PC-9 (cell line): ENCODE measurements at regions not wholly inside any gene's neighbourhood (a gene's known extent, or its start where the extent isn't known, plus 50 kb on each side); places are given as distances from the start of the nearest gene placed in this dataset.

ENCODE experiments used
- BruUV-seq: library from RNA; stranded (reverse); fragments of 400-500 nt; replicated peaks from 2 replicates; lab custom pipeline; 2021; lab: Mats Ljungman, UMichigan
- CTCF ChIA-PET: fragments of 300-600 bp; sonication (Branson Sonifier 250); formaldehyde crosslinking; loops from one replicate; lab custom pipeline; 2022; ENCODE audit warnings: antibody characterized with exemption; lab: Charles Lee
- POLR2A ChIA-PET: fragments of 300-600 bp; sonication (Branson Sonifier 250); formaldehyde crosslinking; loops from one replicate; lab custom pipeline; 2022; ENCODE audit warnings: antibody characterized with exemption; ENCODE audit not compliant: unreplicated experiment; lab: Charles Lee
- DNase-seq, 2 experiments: peaks; one replicate each; pipeline versions ENCODE4 v3.0.0 to v3.0.0-alpha.2; 2015 to 2022; ENCODE audit warnings: mixed read lengths in 1 of 2
- H2AFZ ChIP-seq: fragments of 200-600 bp; sonication (generic); 2 replicates; pipeline ENCODE4 v1.8.1; 2017; ENCODE audit warnings: antibody characterized with exemption
- H3F3A ChIP-seq: fragments of 200-600 bp; sonication (generic); 2 replicates; pipeline ENCODE4 v1.8.1; 2017; ENCODE audit warnings: antibody characterized with exemption, mild to moderate bottlenecking, low read depth; ENCODE audit not compliant: insufficient read depth
- H3K27ac ChIP-seq: fragments of 200-600 bp; sonication (generic); 2 replicates; pipeline ENCODE4 v1.6.1; 2016; ENCODE audit warnings: mixed run types
- H3K27me3 ChIP-seq: fragments of 200-600 bp; sonication (generic); 2 replicates; pipeline ENCODE4 v1.6.1; 2016; ENCODE audit warnings: low read depth, mixed run types; ENCODE audit not compliant: insufficient read depth
- H3K36me3 ChIP-seq: fragments of 200-600 bp; sonication (generic); 2 replicates; pipeline ENCODE4 v1.6.1; 2016; ENCODE audit warnings: low read depth, mixed run types
- H3K4me1 ChIP-seq: fragments of 200-600 bp; sonication (generic); replicated peaks from 2 replicates; pipeline ENCODE4 v1.6.1; 2016; ENCODE audit warnings: mixed run types; ENCODE audit not compliant: insufficient read depth
- H3K4me2 ChIP-seq: fragments of 200-600 bp; sonication (generic); 2 replicates; pipeline ENCODE4 v1.6.1; 2017; ENCODE audit warnings: mixed run types
- H3K4me3 ChIP-seq: fragments of 200-600 bp; sonication (generic); 2 replicates; pipeline ENCODE4 v1.6.1; 2016; ENCODE audit warnings: mixed run types
- H3K79me2 ChIP-seq: fragments of 200-600 bp; sonication (generic); 2 replicates; pipeline ENCODE4 v1.6.1; 2017; ENCODE audit warnings: low read depth, mixed run types
- H3K9me2 ChIP-seq: fragments of 200-600 bp; sonication (generic); 2 replicates; pipeline ENCODE4 v1.8.1; 2017; ENCODE audit warnings: mild to moderate bottlenecking; ENCODE audit not compliant: insufficient read depth
- H3K9me3 ChIP-seq: fragments of 200-600 bp; sonication (generic); 2 replicates; pipeline ENCODE4 v1.8.1; 2016; ENCODE audit warnings: low read depth; ENCODE audit not compliant: insufficient read depth
- H4K20me1 ChIP-seq: fragments of 200-600 bp; sonication (generic); 2 replicates; pipeline ENCODE4 v1.8.1; 2017; ENCODE audit not compliant: insufficient read depth
- EZH2 ChIP-seq: fragments of 200-600 bp; sonication (generic); IDR thresholded peaks from 2 replicates; pipeline ENCODE4 v1.8.0; 2017; ENCODE audit warnings: antibody characterized with exemption, low read depth
- intact Hi-C: fragments of 100-400 bp; cut with micrococcal nuclease; formaldehyde crosslinking; loops from one replicate; pipeline ENCODE4 v1.10.0; 2022; ENCODE audit not compliant: unreplicated experiment
- TF ChIP-seq, protein P1 (sequence below): fragments of 200-600 bp; sonication (generic); conservative IDR thresholded peaks from 2 replicates; pipeline ENCODE4 v1.6.1; 2017; ENCODE audit warnings: mixed run types, antibody characterized with exemption, mild to moderate bottlenecking, moderate library complexity

DNA sequence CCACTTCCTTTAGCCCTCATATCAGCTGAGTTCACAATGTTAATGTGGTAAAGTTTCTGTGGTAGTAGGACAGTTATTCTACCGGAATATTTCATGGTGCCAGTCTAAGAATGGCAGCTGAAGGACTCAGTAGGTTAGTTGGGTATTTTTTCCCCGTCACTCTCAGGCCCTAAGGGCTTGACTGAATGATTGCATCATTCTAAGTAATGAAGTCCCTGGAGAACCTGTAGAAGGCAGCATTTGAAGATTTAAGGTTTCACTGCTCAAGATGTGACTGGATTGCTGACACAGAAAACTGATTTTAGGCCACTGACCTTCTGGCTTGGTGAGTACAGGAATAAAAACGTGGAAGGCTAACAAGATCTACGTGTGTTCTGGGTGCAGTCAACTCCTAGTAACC is 657.3 kb downstream of the PCDH19 start:
- H3K27ac ChIP-seq = no peak overlapping the region
- no peak overlapping the region for H2AFZ ChIP-seq
- no peaks in the 10 kb centered on the region for H3K36me3 ChIP-seq
- POLR2A ChIA-PET = no interaction called here
- H3K4me3 ChIP-seq = no peak overlapping the region
- H3K9me3 ChIP-seq = no peaks in the 10 kb centered on the region
- H3F3A ChIP-seq = no peaks in the 10 kb centered on the region
- no peak for TF ChIP-seq EZH2
- TF ChIP-seq, protein P1, sequence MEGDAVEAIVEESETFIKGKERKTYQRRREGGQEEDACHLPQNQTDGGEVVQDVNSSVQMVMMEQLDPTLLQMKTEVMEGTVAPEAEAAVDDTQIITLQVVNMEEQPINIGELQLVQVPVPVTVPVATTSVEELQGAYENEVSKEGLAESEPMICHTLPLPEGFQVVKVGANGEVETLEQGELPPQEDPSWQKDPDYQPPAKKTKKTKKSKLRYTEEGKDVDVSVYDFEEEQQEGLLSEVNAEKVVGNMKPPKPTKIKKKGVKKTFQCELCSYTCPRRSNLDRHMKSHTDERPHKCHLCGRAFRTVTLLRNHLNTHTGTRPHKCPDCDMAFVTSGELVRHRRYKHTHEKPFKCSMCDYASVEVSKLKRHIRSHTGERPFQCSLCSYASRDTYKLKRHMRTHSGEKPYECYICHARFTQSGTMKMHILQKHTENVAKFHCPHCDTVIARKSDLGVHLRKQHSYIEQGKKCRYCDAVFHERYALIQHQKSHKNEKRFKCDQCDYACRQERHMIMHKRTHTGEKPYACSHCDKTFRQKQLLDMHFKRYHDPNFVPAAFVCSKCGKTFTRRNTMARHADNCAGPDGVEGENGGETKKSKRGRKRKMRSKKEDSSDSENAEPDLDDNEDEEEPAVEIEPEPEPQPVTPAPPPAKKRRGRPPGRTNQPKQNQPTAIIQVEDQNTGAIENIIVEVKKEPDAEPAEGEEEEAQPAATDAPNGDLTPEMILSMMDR = no peak
- H3K4me1 ChIP-seq = no peaks in the 10 kb centered on the region
- no peaks in the 10 kb centered on the region for H3K9me2 ChIP-seq
- no peaks in the 10 kb centered on the region for H3K27me3 ChIP-seq
- no peak for DNase-seq
- no peak overlapping the region for H3K4me2 ChIP-seq
- no TSS peak for BruUV-seq
- no peaks in the 10 kb centered on the region for H4K20me1 ChIP-seq
- CTCF ChIA-PET = no interaction called here
- no peaks in the 10 kb centered on the region for H3K79me2 ChIP-seq
- intact Hi-C loops = no loop called here

- TF ChIP-seq, protein P1 = no peak
- no peak for TF ChIP-seq EZH2
- Histone ChIP-seq H3K4me1 (no peaks in the 10 kb centered on the region), H3K79me2 (no peaks in the 10 kb centered on the region), H3K4me2 (no peak overlapping the region), H3K9me2 (no peaks in the 10 kb centered on the region), H4K20me1 (no peaks in the 10 kb centered on the region), H2AFZ (no peak overlapping the region), H3K27ac (no peak overlapping the region), H3F3A (no peaks in the 10 kb centered on the region), H3K27me3 (no peaks in the 10 kb centered on the region), H3K36me3 (no peaks in the 10 kb centered on the region), H3K9me3 (no peaks in the 10 kb centered on the region), H3K4me3 (no peak overlapping the region)
- ChIA-PET CTCF (no interaction called here), POLR2A (no interaction called here)
- no peak for DNase-seq
- intact Hi-C loops = no loop called here
- no TSS peak for BruUV-seq
These were observed 659.4 kb downstream of the PCDH19 start for GRCh38 chrX:99750721-99751120.

- H3K4me3 ChIP-seq = no peak overlapping the region
- no peaks in the 10 kb centered on the region for H3K4me1 ChIP-seq
- DNase-seq = no peak
- H3K27me3 ChIP-seq = no peaks in the 10 kb centered on the region
- TF ChIP-seq EZH2 = no peak
- TF ChIP-seq, protein P1 = no peak
- H3K4me2 ChIP-seq = no peak overlapping the region
- CTCF ChIA-PET = no interaction called here
- H3F3A ChIP-seq = no peaks in the 10 kb centered on the region
- POLR2A ChIA-PET = no interaction called here
- no peaks in the 10 kb centered on the region for H3K79me2 ChIP-seq
- no peaks in the 10 kb centered on the region for H3K36me3 ChIP-seq
- no TSS peak for BruUV-seq
- intact Hi-C loops = no loop called here
- no peaks in the 10 kb centered on the region for H4K20me1 ChIP-seq
- no peaks in the 10 kb centered on the region for H3K9me2 ChIP-seq
- H3K27ac ChIP-seq = no peak overlapping the region
- H2AFZ ChIP-seq = no peak overlapping the region
- H3K9me3 ChIP-seq = no peaks in the 10 kb centered on the region
These were observed 688.0 kb downstream of the PCDH19 start for GRCh38 chrX:99722094-99722493.
